GM19240 (cell line): ENCODE measurements at regions not wholly inside any gene's neighbourhood (a gene's known extent, or its start where the extent isn't known, plus 50 kb on each side); places are given as distances from the start of the nearest gene placed in this dataset.

Experiments
- DNase-seq: peaks from one replicate; pipeline ENCODE4 v3.0.0; 2011; ENCODE audit warnings: low spot score; ENCODE audit not compliant: insufficient read length

GRCh38 chr15:94535298-94536048 lies 304.1 kb downstream of the MCTP2 start:
- DNase-seq: no peak

- no peak for DNase-seq
Observed at GRCh38 chr15:94536549-94536948, 305.2 kb downstream of the MCTP2 start.

- DNase-seq: no peak
Observed at GRCh38 chr15:94538280-94538679, 306.9 kb downstream of the MCTP2 start.

GRCh38 chr15:94542391-94542790 lies 311.0 kb downstream of the MCTP2 start:
- DNase-seq: no peak

GRCh38 chr15:94546808-94547207 lies 315.4 kb downstream of the MCTP2 start:
- no peak for DNase-seq

- no peak for DNase-seq
Observed at GRCh38 chr15:94547711-94548110, 316.4 kb downstream of the MCTP2 start.

GRCh38 chr15:94555841-94556519 lies 324.6 kb downstream of the MCTP2 start:
- DNase-seq: no peak

GRCh38 chr15:94561036-94561689 lies 329.8 kb downstream of the MCTP2 start:
- DNase-seq: no peak

- no peak for DNase-seq
Observed at GRCh38 chr15:94563456-94563855, 332.1 kb downstream of the MCTP2 start.

- peak; percentile 19 for DNase-seq
Observed at GRCh38 chr15:94576889-94577533, 345.6 kb downstream of the MCTP2 start.

- DNase-seq: no peak
Observed at GRCh38 chr15:94579286-94579685, 347.9 kb downstream of the MCTP2 start.

- DNase-seq: no peak
Observed at GRCh38 chr15:94580211-94580885, 349.0 kb downstream of the MCTP2 start.

GRCh38 chr15:94582368-94582767 lies 351.0 kb downstream of the MCTP2 start:
- DNase-seq: peak; percentile 22

GRCh38 chr15:94584833-94585244 lies 353.5 kb downstream of the MCTP2 start:
- DNase-seq: peak; percentile 4

- no peak for DNase-seq
Observed at GRCh38 chr15:94586099-94586498, 354.7 kb downstream of the MCTP2 start.

- no peak for DNase-seq
Observed at GRCh38 chr15:94587113-94587512, 355.8 kb downstream of the MCTP2 start.

- DNase-seq: no peak
Observed at GRCh38 chr15:94588993-94589392, 357.6 kb downstream of the MCTP2 start.

- DNase-seq: no peak
Observed at GRCh38 chr15:94592495-94592894, 361.1 kb downstream of the MCTP2 start.

- no peak for DNase-seq
Observed at GRCh38 chr15:94596707-94597106, 365.3 kb downstream of the MCTP2 start.

- no peak for DNase-seq
Observed at GRCh38 chr15:94600505-94600904, 369.1 kb downstream of the MCTP2 start.

- DNase-seq: no peak
Observed at GRCh38 chr15:94602754-94603470, 371.6 kb downstream of the MCTP2 start.
